ENCODE measurements at regions not wholly inside any gene's neighbourhood (a gene's known extent, or its start where the extent isn't known, plus 50 kb on each side); places are given as distances from the start of the nearest gene placed in this dataset.

- ChIA-PET POLR2A (no interaction called here), CTCF (no interaction called here)
- ATAC-seq (no peak), DNase-seq (ENCODE audit: low spot score) (no peak)
- Mint-ChIP-seq H3K27me3 (ENCODE audit: low read depth) (no peaks in the 10 kb centered on the region), H3K9me3 (peaks cover 16% of the 10 kb centered on the region), H3K27ac (no peak overlapping the region), H3K4me1 (peaks cover 28% of the 10 kb centered on the region), H3K36me3 (peaks cover 15% of the 10 kb centered on the region), H3K4me3 (no peak overlapping the region)
- TF ChIP-seq ZNF671 (CRISPR knock-in tag; IDR thresholded peaks at IDR 0.05): no peak
- no peak for TF ChIP-seq CREB1 (CRISPR knock-in tag; IDR thresholded peaks at IDR 0.05)
- no peak for TF ChIP-seq SP1 (CRISPR knock-in tag; conservative IDR thresholded peaks at IDR 0.05)
- no peak for TF ChIP-seq MXD4 (CRISPR knock-in tag; IDR thresholded peaks at IDR 0.05; ENCODE audit: borderline replicate concordance)
- no peak for TF ChIP-seq NR1H2 (CRISPR knock-in tag; IDR thresholded peaks at IDR 0.05)
Observed at GRCh38 chr20:11352041-11352440, 565.7 kb upstream of the BTBD3 start.

DNA sequence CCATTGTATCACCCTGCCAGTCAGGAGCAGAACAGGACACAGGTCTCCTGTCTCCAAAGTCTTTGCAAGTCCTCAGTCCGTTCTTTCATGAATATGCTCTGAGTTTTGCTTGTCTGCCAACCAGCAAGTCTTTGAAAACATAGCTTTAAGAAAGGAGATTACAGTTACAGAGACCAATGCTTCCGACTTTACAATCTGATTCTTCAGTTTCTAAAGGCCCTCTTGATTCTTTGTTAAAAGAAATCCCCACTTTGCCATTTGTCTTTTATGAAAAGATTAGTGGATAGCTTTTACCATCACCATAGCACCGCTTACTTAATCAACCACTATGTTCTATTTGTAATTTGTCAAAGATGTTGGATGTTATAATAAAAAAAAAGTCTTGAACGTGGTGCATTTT is 562.8 kb upstream of the BTBD3 start:
- peaks cover 28% of the 10 kb centered on the region for H3K4me1 Mint-ChIP-seq

More for the DNA sequence above, 562.8 kb upstream of the BTBD3 start:
- ChIA-PET POLR2A (no interaction called here), CTCF (no interaction called here)
- ATAC-seq: no peak
- no peak overlapping the region for H3K27ac Mint-ChIP-seq
- H3K9me3 Mint-ChIP-seq: peaks cover 13% of the 10 kb centered on the region
- no peaks in the 10 kb centered on the region; the same call in 1 of the 2 replicates for H3K27me3 Mint-ChIP-seq (ENCODE audit: low read depth)
- TF ChIP-seq, protein P1, sequence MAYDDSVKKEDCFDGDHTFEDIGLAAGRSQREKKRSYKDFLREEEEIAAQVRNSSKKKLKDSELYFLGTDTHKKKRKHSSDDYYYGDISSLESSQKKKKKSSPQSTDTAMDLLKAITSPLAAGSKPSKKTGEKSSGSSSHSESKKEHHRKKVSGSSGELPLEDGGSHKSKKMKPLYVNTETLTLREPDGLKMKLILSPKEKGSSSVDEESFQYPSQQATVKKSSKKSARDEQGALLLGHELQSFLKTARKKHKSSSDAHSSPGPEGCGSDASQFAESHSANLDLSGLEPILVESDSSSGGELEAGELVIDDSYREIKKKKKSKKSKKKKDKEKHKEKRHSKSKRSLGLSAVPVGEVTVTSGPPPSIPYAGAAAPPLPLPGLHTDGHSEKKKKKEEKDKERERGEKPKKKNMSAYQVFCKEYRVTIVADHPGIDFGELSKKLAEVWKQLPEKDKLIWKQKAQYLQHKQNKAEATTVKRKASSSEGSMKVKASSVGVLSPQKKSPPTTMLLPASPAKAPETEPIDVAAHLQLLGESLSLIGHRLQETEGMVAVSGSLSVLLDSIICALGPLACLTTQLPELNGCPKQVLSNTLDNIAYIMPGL (CRISPR knock-in tag; IDR thresholded peaks at IDR 0.05): no peak
- TF ChIP-seq NR1H2 (CRISPR knock-in tag; IDR thresholded peaks at IDR 0.05) (no peak), E2F5 (CRISPR knock-in tag; IDR thresholded peaks at IDR 0.05) (no peak), RORB (CRISPR knock-in tag; IDR thresholded peaks at IDR 0.05) (no peak), USF2 (CRISPR knock-in tag; IDR thresholded peaks at IDR 0.05) (no peak), AR (CRISPR knock-in tag; IDR thresholded peaks at IDR 0.05) (no peak), FOXP1 (CRISPR knock-in tag; IDR thresholded peaks at IDR 0.05; ENCODE audit: borderline replicate concordance) (no peak), TEAD1 (CRISPR knock-in tag; IDR thresholded peaks at IDR 0.05) (no peak), ATF1 (CRISPR knock-in tag; IDR thresholded peaks at IDR 0.05) (no peak), HMGA2 (CRISPR knock-in tag; IDR thresholded peaks at IDR 0.05) (no peak), USF1 (CRISPR knock-in tag; IDR thresholded peaks at IDR 0.05) (no peak), OVOL2 (CRISPR knock-in tag; IDR thresholded peaks at IDR 0.05; ENCODE audit: borderline replicate concordance) (no peak), CREM (CRISPR knock-in tag; IDR thresholded peaks at IDR 0.05) (no peak)
- TF ChIP-seq, protein P2, sequence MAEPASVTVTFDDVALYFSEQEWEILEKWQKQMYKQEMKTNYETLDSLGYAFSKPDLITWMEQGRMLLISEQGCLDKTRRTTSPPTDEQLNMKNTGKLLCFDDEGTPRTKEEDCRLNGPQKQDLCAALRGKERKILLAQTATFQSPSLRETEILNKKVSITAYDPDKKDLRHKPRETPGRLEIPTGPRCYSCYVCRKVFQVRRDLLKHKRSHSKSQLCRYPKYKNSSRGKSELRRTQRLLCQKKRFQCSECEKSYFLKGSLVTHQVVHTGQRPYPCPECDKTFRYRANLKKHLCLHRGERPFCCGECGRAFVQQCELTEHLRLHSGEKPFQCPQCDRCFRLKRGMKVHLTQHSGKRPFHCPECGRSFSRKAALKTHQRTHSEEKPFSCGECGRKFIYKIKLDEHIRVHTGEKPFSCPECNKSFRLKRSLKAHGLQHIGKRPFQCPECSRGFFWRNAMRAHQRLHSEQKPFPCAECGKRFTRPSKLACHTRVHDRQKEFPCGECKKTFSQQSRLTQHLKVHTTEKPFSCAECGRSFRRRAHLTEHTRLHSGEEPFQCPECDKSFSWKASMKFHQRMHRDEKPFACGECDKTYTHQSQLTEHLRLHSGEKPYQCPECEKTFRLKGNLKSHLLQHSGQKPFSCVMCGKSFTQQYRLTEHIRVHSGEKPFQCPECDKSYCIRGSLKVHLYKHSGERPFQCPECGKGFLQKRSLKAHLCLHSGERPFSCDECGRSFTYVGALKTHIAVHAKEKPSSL (CRISPR knock-in tag; conservative IDR thresholded peaks at IDR 0.05): no peak
- TF ChIP-seq, protein P3, sequence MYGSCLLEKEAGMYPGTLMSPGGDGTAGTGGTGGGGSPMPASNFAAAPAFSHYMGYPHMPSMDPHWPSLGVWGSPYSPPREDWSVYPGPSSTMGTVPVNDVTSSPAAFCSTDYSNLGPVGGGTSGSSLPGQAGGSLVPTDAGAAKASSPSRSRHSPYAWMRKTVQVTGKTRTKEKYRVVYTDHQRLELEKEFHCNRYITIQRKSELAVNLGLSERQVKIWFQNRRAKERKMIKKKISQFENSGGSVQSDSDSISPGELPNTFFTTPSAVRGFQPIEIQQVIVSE (CRISPR knock-in tag; IDR thresholded peaks at IDR 0.05; ENCODE audit: borderline replicate concordance): no peak
- TF ChIP-seq, protein P4, sequence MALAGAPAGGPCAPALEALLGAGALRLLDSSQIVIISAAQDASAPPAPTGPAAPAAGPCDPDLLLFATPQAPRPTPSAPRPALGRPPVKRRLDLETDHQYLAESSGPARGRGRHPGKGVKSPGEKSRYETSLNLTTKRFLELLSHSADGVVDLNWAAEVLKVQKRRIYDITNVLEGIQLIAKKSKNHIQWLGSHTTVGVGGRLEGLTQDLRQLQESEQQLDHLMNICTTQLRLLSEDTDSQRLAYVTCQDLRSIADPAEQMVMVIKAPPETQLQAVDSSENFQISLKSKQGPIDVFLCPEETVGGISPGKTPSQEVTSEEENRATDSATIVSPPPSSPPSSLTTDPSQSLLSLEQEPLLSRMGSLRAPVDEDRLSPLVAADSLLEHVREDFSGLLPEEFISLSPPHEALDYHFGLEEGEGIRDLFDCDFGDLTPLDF (CRISPR knock-in tag; IDR thresholded peaks at IDR 0.05): no peak
- peaks cover 6% of the 10 kb centered on the region for H3K36me3 Mint-ChIP-seq
- H3K4me3 Mint-ChIP-seq: no peak overlapping the region
- no peak for DNase-seq (ENCODE audit: low spot score)
